ENCODE measurements at regions not wholly inside any gene's neighbourhood (a gene's known extent, or its start where the extent isn't known, plus 50 kb on each side); places are given as distances from the start of the nearest gene placed in this dataset.

- intact Hi-C loops (cut with micrococcal nuclease): no loop called here
- Histone ChIP-seq H3K9me2 (ENCODE audit: insufficient read depth) (no peaks in the 10 kb centered on the region), H3K4me2 (ENCODE audit: low read length) (no peak overlapping the region), H3K9me3 (ENCODE audit: control insufficient read depth in 1 of 2, insufficient read depth in 1 of 2, low read depth in 1 of 2, low read length in 2 of 2) (no peaks in the 10 kb centered on the region), H2AFZ (ENCODE audit: low read depth, low read length, poor library complexity, severe bottlenecking) (no peak overlapping the region), H3K36me3 (ENCODE audit: control insufficient read depth in 1 of 2, insufficient read depth in 2 of 2, low read length in 2 of 2) (no peaks in the 10 kb centered on the region), H3K79me2 (ENCODE audit: insufficient read depth, low read length) (no peaks in the 10 kb centered on the region), H3K4me3 (replicated peaks in 1 of 2; ENCODE audit: low read depth in 1 of 2, low read length in 2 of 2) (no peak overlapping the region), H4K20me1 (ENCODE audit: insufficient read depth) (no peaks in the 10 kb centered on the region), H3K27ac (ENCODE audit: low read depth, low read length) (no peak overlapping the region), H3K9ac (ENCODE audit: low read length) (no peak overlapping the region), H3K27me3 (ENCODE audit: insufficient read depth, low read length) (no peaks in the 10 kb centered on the region; the same call in 1 of the 2 replicates), H3K4me1 (ENCODE audit: control insufficient read depth in 1 of 2, insufficient read depth in 2 of 2, low read length in 2 of 2) (no peaks in the 10 kb centered on the region)
- BruUV-seq (replicated peaks): no TSS peak
- POLR2A ChIA-PET: no interaction called here
- TF ChIP-seq EGR1 (IDR thresholded peaks at IDR 0.05; ENCODE audit: low read depth) (no peak), TCF7L2 (IDR thresholded peaks at IDR 0.05; ENCODE audit: borderline replicate concordance, extremely low read depth, insufficient read depth, insufficient read length) (no peak), CTCF (IDR thresholded peaks at IDR 0.05 in 2 of 3, conservative IDR thresholded peaks at IDR 0.05 in 1 of 3; ENCODE audit: borderline replicate concordance in 1 of 3, insufficient read depth in 1 of 3, low read depth in 2 of 3, low read length in 2 of 3) (no peak), MAX (IDR thresholded peaks at IDR 0.05) (no peak), EZH2phosphoT487 (IDR thresholded peaks at IDR 0.05; ENCODE audit: borderline replicate concordance) (no peak), CEBPB (IDR thresholded peaks at IDR 0.05; ENCODE audit: low read depth) (no peak), REST (IDR thresholded peaks at IDR 0.05; ENCODE audit: low read depth) (no peak), ELF1 (IDR thresholded peaks at IDR 0.05; ENCODE audit: borderline replicate concordance, low read depth) (no peak), POLR2AphosphoS5 (IDR thresholded peaks at IDR 0.05; ENCODE audit: low read depth, low read length) (no peak), ATF3 (IDR thresholded peaks at IDR 0.05) (no peak), SRF (IDR thresholded peaks at IDR 0.05; ENCODE audit: low read depth) (no peak), JUND (IDR thresholded peaks at IDR 0.05) (no peak), RAD21 (IDR thresholded peaks at IDR 0.05; ENCODE audit: low read depth) (no peak), FOSL1 (IDR thresholded peaks at IDR 0.05; ENCODE audit: low read depth) (no peak)
- CTCF ChIA-PET: no interaction called here
- RAD21 ChIA-PET (ENCODE audit: low non-redundant PET in 1 of 2, low total read pairs in 2 of 2, uncharacterized antibody in 2 of 2, unreplicated experiment in 2 of 2): no interaction called here
- no peak for DNase-seq (ENCODE audit: low read depth, low spot score)
- ATAC-seq: no peak
Observed at GRCh38 chr19:30109565-30109964, 167.5 kb downstream of the URI1 start.
